Neuronal stem cell (in vitro differentiated cells): ENCODE measurements at regions not wholly inside any gene's neighbourhood (a gene's known extent, or its start where the extent isn't known, plus 50 kb on each side); places are given as distances from the start of the nearest gene placed in this dataset.
"Not testable (repeated sequence)": the region's sequence is repeated elsewhere in the genome, so short reads cannot be mapped to it uniquely, and the experiment has no call there.

Source experiments
- DNase-seq: peaks from one replicate; pipeline ENCODE4 v3.0.0-alpha.2; 2013; ENCODE audit warnings: low spot score
- H2AFZ ChIP-seq: one replicate; pipeline ENCODE4 v1.6.1; 2013; ENCODE audit warnings: mild to moderate bottlenecking, low read length, inconsistent platforms
- H2AK5ac ChIP-seq: 2 replicates; pipeline ENCODE4 v1.6.1; 2013; ENCODE audit warnings: low read depth, mild to moderate bottlenecking, inconsistent platforms, low read length, moderate library complexity, mixed read lengths
- H2BK120ac ChIP-seq: 2 replicates; pipeline ENCODE4 v1.6.1; 2013; ENCODE audit warnings: low read depth, mild to moderate bottlenecking, inconsistent platforms, low read length, moderate library complexity, mixed read lengths
- H2BK12ac ChIP-seq: one replicate; pipeline ENCODE4 v1.6.1; 2013; ENCODE audit warnings: low read length, inconsistent platforms
- H2BK15ac ChIP-seq: 2 replicates; pipeline ENCODE4 v1.6.1; 2013; ENCODE audit warnings: mild to moderate bottlenecking, low read length, inconsistent platforms, mixed read lengths
- H2BK5ac ChIP-seq: one replicate; pipeline ENCODE4 v1.6.1; 2013; ENCODE audit warnings: inconsistent platforms, mild to moderate bottlenecking, low read length, moderate library complexity
- H3K14ac ChIP-seq: one replicate; pipeline ENCODE4 v1.6.1; 2013; ENCODE audit warnings: low read length, inconsistent platforms
- H3K18ac ChIP-seq: 2 replicates; pipeline ENCODE4 v1.6.1; 2013; ENCODE audit warnings: low read length, inconsistent platforms
- H3K23ac ChIP-seq: 2 replicates; pipeline ENCODE4 v1.6.1; 2013; ENCODE audit warnings: low read depth, mild to moderate bottlenecking, mixed read lengths, low read length, inconsistent platforms; ENCODE audit not compliant: poor library complexity
- H3K27ac ChIP-seq: replicated peaks from 3 replicates; pipeline ENCODE4 v1.5.1; 2013; ENCODE audit warnings: low read length, inconsistent platforms
- H3K27me3 ChIP-seq, 3 experiments: 2 replicates each; pipeline ENCODE4 v1.6.1; 2013; ENCODE audit warnings: low read length in 3 of 3, mild to moderate bottlenecking in 2 of 3, inconsistent platforms in 1 of 3, low read depth in 1 of 3, mixed read lengths in 1 of 3, moderate library complexity in 1 of 3; ENCODE audit not compliant: control insufficient read depth in 3 of 3, insufficient read depth in 3 of 3
- H3K36me3 ChIP-seq, 2 donors: replicated peaks in 1 of 2; 2 replicates each; pipeline ENCODE4 v1.6.1; 2013; ENCODE audit warnings: low read length in 2 of 2; ENCODE audit not compliant: control insufficient read depth in 2 of 2, insufficient read depth in 2 of 2
- H3K4ac ChIP-seq: 2 replicates; pipeline ENCODE4 v1.6.1; 2013; ENCODE audit warnings: inconsistent platforms, mild to moderate bottlenecking, low read length, moderate library complexity
- H3K4me1 ChIP-seq, 2 donors: 1 replicate in 1 of 2; 2 replicates in 1 of 2; pipeline ENCODE4 v1.6.1; 2013; ENCODE audit warnings: low read length in 2 of 2, low read depth in 1 of 2; ENCODE audit not compliant: control insufficient read depth in 2 of 2, insufficient read depth in 1 of 2
- H3K4me2 ChIP-seq: one replicate; pipeline ENCODE4 v1.6.1; 2013; ENCODE audit warnings: mild to moderate bottlenecking, low read length, inconsistent platforms; ENCODE audit not compliant: insufficient read depth, poor library complexity, severe bottlenecking
- H3K4me3 ChIP-seq, 2 donors: 2 replicates each; pipeline ENCODE4 v1.5.1; 2013; ENCODE audit warnings: low read length in 2 of 2, mild to moderate bottlenecking in 2 of 2, inconsistent platforms in 1 of 2, moderate library complexity in 1 of 2
- H3K79me1 ChIP-seq: one replicate; pipeline ENCODE4 v1.6.1; 2013; ENCODE audit warnings: low read depth, mild to moderate bottlenecking, inconsistent platforms, low read length, moderate library complexity
- H3K9ac ChIP-seq: one replicate; pipeline ENCODE4 v1.6.1; 2013; ENCODE audit warnings: mild to moderate bottlenecking, low read depth, low read length, inconsistent platforms; ENCODE audit not compliant: poor library complexity
- H3K9me3 ChIP-seq, 2 donors: replicated peaks in 1 of 2; 2 replicates each; pipeline versions ENCODE3 to v1.6.1; 2013; ENCODE audit warnings: low read length in 2 of 2, mild to moderate bottlenecking in 2 of 2, inconsistent platforms in 1 of 2, low read depth in 1 of 2, mixed read lengths in 1 of 2, moderate library complexity in 1 of 2; ENCODE audit not compliant: control insufficient read depth in 2 of 2, insufficient read depth in 1 of 2
- H4K8ac ChIP-seq: one replicate; pipeline ENCODE4 v1.6.1; 2013; ENCODE audit warnings: low read depth, mild to moderate bottlenecking, inconsistent platforms, low read length, moderate library complexity
- H4K91ac ChIP-seq: one replicate; pipeline ENCODE4 v1.6.1; 2013; ENCODE audit warnings: low read length, low read depth, mild to moderate bottlenecking, inconsistent platforms; ENCODE audit not compliant: poor library complexity
- WGBS, 2 donors: extraction: QIAGEN DNeasy Blood & Tissue Kit; methylation state at CpG; one replicate each; pipeline ENCODE4 v1.1.7; 2013; ENCODE audit warnings: missing lambda C conversion rate in 2 of 2, mixed read lengths in 1 of 2; ENCODE audit not compliant: insufficient read length in 2 of 2, insufficient replicate concordance in 1 of 2; ENCODE audit errors: extremely low coverage in 2 of 2; 5-methylcytosine and 5-hydroxymethylcytosine counted together

- peak overlapping the region; percentile 2 for H2AFZ ChIP-seq
- H3K79me1 ChIP-seq: no peaks in the 10 kb centered on the region
- no peak overlapping the region for H3K9ac ChIP-seq
- H3K27ac ChIP-seq: no peak overlapping the region
- H3K14ac ChIP-seq: no peak overlapping the region
- no peak for DNase-seq
- no peaks in the 10 kb centered on the region for H3K27me3 ChIP-seq
- no peak overlapping the region for H3K4me3 ChIP-seq
- H3K4me1 ChIP-seq: no peaks in the 10 kb centered on the region
- H2AK5ac ChIP-seq: no peak overlapping the region
- H4K91ac ChIP-seq: no peak overlapping the region
- H3K23ac ChIP-seq: no peak overlapping the region
- H3K4me2 ChIP-seq: no peak overlapping the region
- H3K18ac ChIP-seq: no peak overlapping the region
- H4K8ac ChIP-seq: no peak overlapping the region
- H2BK120ac ChIP-seq: no peak overlapping the region
- no peak overlapping the region for H2BK12ac ChIP-seq
- no peaks in the 10 kb centered on the region for H3K36me3 ChIP-seq
- no peak overlapping the region for H3K4ac ChIP-seq
- no peaks in the 10 kb centered on the region for H3K9me3 ChIP-seq
- H2BK5ac ChIP-seq: no peak overlapping the region
- H2BK15ac ChIP-seq: no peak overlapping the region
These were observed 326.0 kb downstream of the ACTRT1 start for GRCh38 chrX:127726227-127726626.

GRCh38 chrX:127708155-127708554 is 344.0 kb downstream of the ACTRT1 start:
- no peaks in the 10 kb centered on the region for H3K36me3 ChIP-seq
- WGBS, 2 donors: no CpG with 5 or more reads among the region's 4 CpGs

GRCh38 chrX:127702527-127702926 is 349.7 kb downstream of the ACTRT1 start:
- no peak overlapping the region for H3K4me3 ChIP-seq
- no peak overlapping the region for H2BK120ac ChIP-seq
- no peak overlapping the region for H3K9ac ChIP-seq
- no peak overlapping the region for H2AFZ ChIP-seq
- no peak for DNase-seq
- H3K4me2 ChIP-seq: no peak overlapping the region
- no peaks in the 10 kb centered on the region for H3K79me1 ChIP-seq
- no peaks in the 10 kb centered on the region for H3K36me3 ChIP-seq
- no peak overlapping the region for H3K27ac ChIP-seq
- no peak overlapping the region for H3K14ac ChIP-seq
- no peak overlapping the region for H3K18ac ChIP-seq
- no peak overlapping the region for H2AK5ac ChIP-seq
- no peak overlapping the region for H4K8ac ChIP-seq
- H3K4me1 ChIP-seq: no peaks in the 10 kb centered on the region
- H3K4ac ChIP-seq: no peak overlapping the region
- no peak overlapping the region for H2BK5ac ChIP-seq
- no CpG with 5 or more reads among the region's 2 CpGs for WGBS, 2 donors
- H2BK15ac ChIP-seq: no peak overlapping the region
- H3K9me3 ChIP-seq: no peaks in the 10 kb centered on the region
- H4K91ac ChIP-seq: no peak overlapping the region
- no peak overlapping the region for H2BK12ac ChIP-seq
- H3K27me3 ChIP-seq: no peaks in the 10 kb centered on the region
- H3K23ac ChIP-seq: no peak overlapping the region

More at GRCh38 chrX:127708155-127708554, 344.0 kb downstream of the ACTRT1 start:
- Histone ChIP-seq H3K4ac (no peak overlapping the region), H2BK12ac (no peak overlapping the region), H3K9ac (no peak overlapping the region), H3K4me1 (no peaks in the 10 kb centered on the region), H3K4me2 (no peak overlapping the region), H3K9me3 (no peaks in the 10 kb centered on the region), H4K91ac (no peak overlapping the region), H2AFZ (no peak overlapping the region), H2BK15ac (no peak overlapping the region), H3K4me3 (no peak overlapping the region), H4K8ac (no peak overlapping the region), H3K18ac (no peak overlapping the region), H3K23ac (no peak overlapping the region), H2AK5ac (no peak overlapping the region), H3K79me1 (no peaks in the 10 kb centered on the region), H3K14ac (no peak overlapping the region), H2BK5ac (no peak overlapping the region), H3K27me3 (no peaks in the 10 kb centered on the region), H2BK120ac (no peak overlapping the region), H3K27ac (no peak overlapping the region)
- no peak for DNase-seq

- not testable (repeated sequence) for H3K4ac ChIP-seq, H4K8ac ChIP-seq, H3K36me3 ChIP-seq, H3K27ac ChIP-seq, H2BK120ac ChIP-seq, DNase-seq, H3K14ac ChIP-seq, H3K23ac ChIP-seq, H3K9me3 ChIP-seq, H2BK15ac ChIP-seq, H2BK12ac ChIP-seq, H2AK5ac ChIP-seq, H3K27me3 ChIP-seq, H3K4me3 ChIP-seq, H2BK5ac ChIP-seq, H3K9ac ChIP-seq, H3K79me1 ChIP-seq, H3K4me1 ChIP-seq, H2AFZ ChIP-seq, H3K4me2 ChIP-seq, H4K91ac ChIP-seq, H3K18ac ChIP-seq
- WGBS, 2 donors: no CpG with 5 or more reads among the region's 32 CpGs
These were observed 389.3 kb downstream of the ACTRT1 start for GRCh38 chrX:127662942-127663341.
